HUES48 (cell line): ENCODE measurements at regions not wholly inside any gene's neighbourhood (a gene's known extent, or its start where the extent isn't known, plus 50 kb on each side); places are given as distances from the start of the nearest gene placed in this dataset.
"Not testable (repeated sequence)": the region's sequence is repeated elsewhere in the genome, so short reads cannot be mapped to it uniquely, and the experiment has no call there.

Source experiments
- H3K27ac ChIP-seq: one replicate; pipeline ENCODE4 v1.7.0; 2013; ENCODE audit warnings: low read depth, low read length, inconsistent platforms
- H3K27me3 ChIP-seq: 2 replicates; pipeline ENCODE4 v1.6.1; 2013; ENCODE audit warnings: mild to moderate bottlenecking, low read length; ENCODE audit not compliant: control insufficient read depth, insufficient read depth
- H3K36me3 ChIP-seq: 2 replicates; pipeline ENCODE4 v1.6.1; 2013; ENCODE audit warnings: low read length; ENCODE audit not compliant: control insufficient read depth, insufficient read depth
- H3K4me1 ChIP-seq: 2 replicates; pipeline ENCODE4 v1.6.1; 2013; ENCODE audit warnings: mild to moderate bottlenecking, low read length; ENCODE audit not compliant: control insufficient read depth, insufficient read depth
- H3K4me3 ChIP-seq: 2 replicates; pipeline ENCODE4 v1.5.1; 2013; ENCODE audit warnings: mild to moderate bottlenecking, low read depth, low read length
- H3K9ac ChIP-seq: 2 replicates; pipeline ENCODE4 v1.6.1; 2013; ENCODE audit warnings: mild to moderate bottlenecking, low read depth, low read length, moderate library complexity
- H3K9me3 ChIP-seq: 2 replicates; pipeline ENCODE4 v1.6.1; 2013; ENCODE audit warnings: low read length; ENCODE audit not compliant: control insufficient read depth, insufficient read depth

- Histone ChIP-seq H3K4me1 (peaks cover 18% of the 10 kb centered on the region), H3K9me3 (no peaks in the 10 kb centered on the region), H3K36me3 (no peaks in the 10 kb centered on the region), H3K27me3 (no peaks in the 10 kb centered on the region), H3K9ac (no peak overlapping the region), H3K27ac (no peak overlapping the region), H3K4me3 (no peak overlapping the region)
These were observed 86.9 kb upstream of the CIBAR2 start for GRCh38 chr16:85199069-85199725.

GRCh38 chr16:85199880-85200279 is 87.6 kb upstream of the CIBAR2 start:
- H3K36me3 ChIP-seq: no peaks in the 10 kb centered on the region
- H3K4me1 ChIP-seq: peaks cover 18% of the 10 kb centered on the region
- H3K9ac ChIP-seq: no peak overlapping the region
- H3K27ac ChIP-seq: no peak overlapping the region
- H3K9me3 ChIP-seq: no peaks in the 10 kb centered on the region
- H3K27me3 ChIP-seq: no peaks in the 10 kb centered on the region
- no peak overlapping the region for H3K4me3 ChIP-seq

- no peak overlapping the region for H3K9ac ChIP-seq
- H3K27ac ChIP-seq: no peak overlapping the region
- no peaks in the 10 kb centered on the region for H3K27me3 ChIP-seq
- H3K4me3 ChIP-seq: no peak overlapping the region
- H3K9me3 ChIP-seq: no peaks in the 10 kb centered on the region
- H3K4me1 ChIP-seq: peaks cover 20% of the 10 kb centered on the region
- H3K36me3 ChIP-seq: no peaks in the 10 kb centered on the region
These were observed 88.4 kb upstream of the CIBAR2 start for GRCh38 chr16:85200471-85201278.

- Histone ChIP-seq H3K4me1 (peaks cover 28% of the 10 kb centered on the region), H3K36me3 (no peaks in the 10 kb centered on the region), H3K9me3 (no peaks in the 10 kb centered on the region), H3K27me3 (no peaks in the 10 kb centered on the region), H3K9ac (no peak overlapping the region), H3K4me3 (no peak overlapping the region), H3K27ac (peak overlapping the region; percentile 71)
These were observed 89.3 kb upstream of the CIBAR2 start for GRCh38 chr16:85201574-85201973.

- Histone ChIP-seq H3K4me1 (peaks cover 32% of the 10 kb centered on the region), H3K9ac (no peak overlapping the region), H3K4me3 (no peak overlapping the region), H3K36me3 (no peaks in the 10 kb centered on the region), H3K27ac (peak overlapping the region; percentile 71), H3K9me3 (no peaks in the 10 kb centered on the region), H3K27me3 (no peaks in the 10 kb centered on the region)
These were observed 89.9 kb upstream of the CIBAR2 start for GRCh38 chr16:85202051-85202601.

GRCh38 chr16:85202631-85203461 is 90.6 kb upstream of the CIBAR2 start:
- Histone ChIP-seq H3K27ac (peak overlapping the region; percentile 71), H3K9me3 (no peaks in the 10 kb centered on the region), H3K36me3 (no peaks in the 10 kb centered on the region), H3K9ac (no peak overlapping the region), H3K4me1 (peaks cover 35% of the 10 kb centered on the region), H3K27me3 (no peaks in the 10 kb centered on the region), H3K4me3 (no peak overlapping the region)

GRCh38 chr16:85203462-85203813 is 91.2 kb upstream of the CIBAR2 start:
- no peak overlapping the region for H3K9ac ChIP-seq

GRCh38 chr16:85204242-85205010 is 92.2 kb upstream of the CIBAR2 start:
- Histone ChIP-seq H3K4me1 (peaks cover 35% of the 10 kb centered on the region), H3K9ac (no peak overlapping the region), H3K27ac (no peak overlapping the region), H3K27me3 (no peaks in the 10 kb centered on the region), H3K9me3 (no peaks in the 10 kb centered on the region), H3K36me3 (no peaks in the 10 kb centered on the region), H3K4me3 (no peak overlapping the region)

More at GRCh38 chr16:85203462-85203813, 91.2 kb upstream of the CIBAR2 start:
- Histone ChIP-seq H3K27ac (no peak overlapping the region), H3K36me3 (no peaks in the 10 kb centered on the region), H3K9me3 (no peaks in the 10 kb centered on the region), H3K4me1 (peaks cover 35% of the 10 kb centered on the region), H3K27me3 (no peaks in the 10 kb centered on the region), H3K4me3 (no peak overlapping the region)

- H3K36me3 ChIP-seq, H3K27ac ChIP-seq, H3K9me3 ChIP-seq, H3K27me3 ChIP-seq, H3K4me3 ChIP-seq, H3K9ac ChIP-seq: not testable (repeated sequence)
- peaks cover 35% of the 10 kb centered on the region for H3K4me1 ChIP-seq
These were observed 93.0 kb upstream of the CIBAR2 start for GRCh38 chr16:85205257-85205656.

- Histone ChIP-seq H3K4me1 (peaks cover 35% of the 10 kb centered on the region), H3K36me3 (no peaks in the 10 kb centered on the region), H3K4me3 (no peak overlapping the region), H3K9me3 (no peaks in the 10 kb centered on the region), H3K27me3 (no peaks in the 10 kb centered on the region), H3K27ac (peak overlapping the region; percentile 49), H3K9ac (no peak overlapping the region)
These were observed 93.6 kb upstream of the CIBAR2 start for GRCh38 chr16:85205747-85206471.
